H1 (cell line): ENCODE measurements at regions not wholly inside any gene's neighbourhood (a gene's known extent, or its start where the extent isn't known, plus 50 kb on each side); places are given as distances from the start of the nearest gene placed in this dataset.

Experiments used
- CTCF ChIA-PET: fragments of 300-600 bp; sonication (Branson Sonifier 250); formaldehyde crosslinking; loops from one replicate; lab custom pipeline; 2021; ENCODE audit not compliant: partially characterized antibody; lab: Charles Lee
- POLR2A ChIA-PET: fragments of 300-600 bp; sonication (Branson Sonifier 250); formaldehyde crosslinking; loops from one replicate; lab custom pipeline; 2021; ENCODE audit warnings: inconsistent platforms; ENCODE audit not compliant: partially characterized antibody; lab: Charles Lee
- DNase-seq, 2 experiments: peaks; one replicate each; pipeline versions ENCODE4 v3.0.0 to v3.0.0-alpha.2; 2010 to 2022; ENCODE audit warnings: low spot score in 2 of 2, low read depth in 1 of 2, mixed read lengths in 1 of 2
- FAIRE-seq: peaks from 2 replicates; lab custom pipeline; 2011; peaks lifted over from hg19 to GRCh38; lab: Jason Lieb, UNC
- H2AFZ ChIP-seq: 2 replicates; pipeline ENCODE4 v1.8.1; 2012; ENCODE audit warnings: low read length, inconsistent platforms
- H2AK5ac ChIP-seq: 2 replicates; pipeline ENCODE4 v1.6.1; 2013; ENCODE audit warnings: low read depth, low read length
- H2BK120ac ChIP-seq: replicated peaks from 2 replicates; pipeline ENCODE3; 2013; ENCODE audit warnings: low read depth, low read length, inconsistent platforms
- H2BK12ac ChIP-seq: 2 replicates; pipeline ENCODE4 v1.6.1; 2013; ENCODE audit warnings: low read depth, low read length
- H2BK15ac ChIP-seq: 2 replicates; pipeline ENCODE4 v1.6.1; 2013; ENCODE audit warnings: low read length
- H2BK20ac ChIP-seq: 2 replicates; pipeline ENCODE4 v1.6.1; 2013; ENCODE audit warnings: low read length
- H2BK5ac ChIP-seq: 2 replicates; pipeline ENCODE4 v1.6.1; 2013; ENCODE audit warnings: low read depth, low read length
- H3K14ac ChIP-seq: 2 replicates; pipeline ENCODE4 v1.6.1; 2013; ENCODE audit warnings: inconsistent platforms; ENCODE audit not compliant: insufficient read length
- H3K18ac ChIP-seq: 2 replicates; pipeline ENCODE4 v1.6.1; 2013; ENCODE audit warnings: low read length; ENCODE audit errors: extremely low read depth
- H3K23ac ChIP-seq: 2 replicates; pipeline ENCODE4 v1.6.1; 2013; ENCODE audit warnings: inconsistent platforms; ENCODE audit not compliant: insufficient read length
- H3K23me2 ChIP-seq: 2 replicates; pipeline ENCODE4 v1.6.1; 2013; ENCODE audit warnings: low read depth, low read length
- H3K27ac ChIP-seq: 2 replicates; pipeline ENCODE4 v1.6.1; 2011; ENCODE audit warnings: low read depth, low read length, inconsistent platforms
- H3K27me3 ChIP-seq, 4 experiments: replicated peaks in 1 of 4; 1 replicate in 1 of 4; 2 replicates in 3 of 4; pipeline versions ENCODE4 v1.6.1 to v1.8.1; 2011 to 2013; ENCODE audit warnings: low read length in 3 of 4, mild to moderate bottlenecking in 3 of 4, inconsistent platforms in 2 of 4, mixed read lengths in 2 of 4, moderate library complexity in 1 of 4; ENCODE audit not compliant: control insufficient read depth in 3 of 4, insufficient read depth in 3 of 4; ENCODE audit errors: extremely low read depth in 1 of 4
- H3K36me3 ChIP-seq, 4 experiments: 2 replicates each; pipeline versions ENCODE4 v1.6.1 to v1.8.1; 2011 to 2013; ENCODE audit warnings: mild to moderate bottlenecking in 4 of 4, low read length in 3 of 4, moderate library complexity in 2 of 4, control low read depth in 1 of 4, inconsistent platforms in 1 of 4; ENCODE audit not compliant: insufficient read depth in 4 of 4, control insufficient read depth in 2 of 4
- H3K4ac ChIP-seq: replicated peaks from 2 replicates; pipeline ENCODE3; 2013; ENCODE audit warnings: low read length, low read depth, mixed read lengths, inconsistent platforms; ENCODE audit not compliant: insufficient read length
- H3K4me1 ChIP-seq, 4 experiments: replicated peaks in 1 of 4; 1 replicate in 1 of 4; 2 replicates in 3 of 4; pipeline versions ENCODE4 v1.6.1 to v1.8.1; 2011 to 2013; ENCODE audit warnings: low read length in 3 of 4, inconsistent platforms in 2 of 4, mixed read lengths in 1 of 4; ENCODE audit not compliant: insufficient read depth in 4 of 4, control insufficient read depth in 3 of 4
- H3K4me2 ChIP-seq, 2 experiments: 2 replicates each; pipeline versions ENCODE4 v1.6.1 to v1.8.1; 2011 to 2013; ENCODE audit warnings: low read depth in 2 of 2, low read length in 2 of 2, control low read depth in 1 of 2, inconsistent platforms in 1 of 2, mild to moderate bottlenecking in 1 of 2; ENCODE audit not compliant: insufficient read depth in 1 of 2
- H3K4me3 ChIP-seq, 4 experiments: fragments of 200-600, 300-600 bp in 1 of 4; sonication (generic), shearing (Covaris generic), sonication (Bioruptor Twin) in 1 of 4; 2 replicates each; pipeline versions ENCODE4 v1.5.1 to v1.8.1; 2011 to 2016; ENCODE audit warnings: low read length in 4 of 4, low read depth in 3 of 4, control low read depth in 2 of 4, inconsistent platforms in 2 of 4, mild to moderate bottlenecking in 2 of 4, mixed read lengths in 1 of 4, moderate library complexity in 1 of 4; ENCODE audit not compliant: insufficient read depth in 2 of 4; ENCODE audit errors: extremely low read depth in 1 of 4
- H3K56ac ChIP-seq: replicated peaks from 2 replicates; pipeline ENCODE3; 2013; ENCODE audit warnings: low read depth, mild to moderate bottlenecking, mixed read lengths, low read length, inconsistent platforms; ENCODE audit not compliant: insufficient read length
- H3K79me1 ChIP-seq: 2 replicates; pipeline ENCODE4 v1.6.1; 2013; ENCODE audit warnings: low read depth, low read length, control low read depth
- H3K79me2 ChIP-seq, 2 experiments: 2 replicates each; pipeline versions ENCODE4 v1.6.1 to v1.8.1; 2012 to 2013; ENCODE audit warnings: low read length in 2 of 2, mild to moderate bottlenecking in 2 of 2, inconsistent platforms in 1 of 2; ENCODE audit not compliant: insufficient read depth in 2 of 2, control insufficient read depth in 1 of 2
- H3K9ac ChIP-seq, 4 experiments: replicated peaks in 1 of 4; 1 replicate in 1 of 4; 2 replicates in 3 of 4; pipeline versions ENCODE4 v1.6.1 to v1.8.1; 2011 to 2013; ENCODE audit warnings: low read depth in 3 of 4, low read length in 3 of 4, control low read depth in 2 of 4, mild to moderate bottlenecking in 2 of 4, moderate library complexity in 2 of 4, inconsistent platforms in 1 of 4; ENCODE audit errors: extremely low read depth in 1 of 4
- H3K9me3 ChIP-seq, 2 experiments: 2 replicates each; pipeline versions ENCODE4 v1.6.1 to v1.8.1; 2012 to 2013; ENCODE audit warnings: mild to moderate bottlenecking in 2 of 2, moderate library complexity in 2 of 2, control low read depth in 1 of 2, inconsistent platforms in 1 of 2, low read depth in 1 of 2, low read length in 1 of 2, mixed read lengths in 1 of 2; ENCODE audit not compliant: insufficient read depth in 2 of 2
- H4K20me1 ChIP-seq, 2 experiments: replicated peaks in 1 of 2; 2 replicates each; pipeline versions ENCODE3 to v1.8.1; 2011 to 2013; ENCODE audit warnings: inconsistent platforms in 2 of 2, low read length in 2 of 2, mild to moderate bottlenecking in 1 of 2; ENCODE audit not compliant: insufficient read depth in 2 of 2, control insufficient read depth in 1 of 2
- H4K5ac ChIP-seq: 2 replicates; pipeline ENCODE4 v1.6.1; 2013; ENCODE audit warnings: low read length, low read depth, mixed read lengths, inconsistent platforms; ENCODE audit not compliant: insufficient read length
- H4K8ac ChIP-seq: 2 replicates; pipeline ENCODE4 v1.8.0; 2013; ENCODE audit warnings: mild to moderate bottlenecking, moderate library complexity, low read length, inconsistent platforms; ENCODE audit not compliant: insufficient read depth; ENCODE audit errors: extremely low read depth
- H4K91ac ChIP-seq: replicated peaks from 2 replicates; pipeline ENCODE3; 2013; ENCODE audit warnings: low read length, mixed read lengths, inconsistent platforms; ENCODE audit not compliant: insufficient read length
- TAF1 ChIP-seq: IDR thresholded peaks from 2 replicates; pipeline ENCODE4 v1.6.1; 2011; ENCODE audit warnings: mild to moderate bottlenecking, low read depth, low read length
- ZNF274 ChIP-seq: IDR thresholded peaks from 2 replicates; pipeline ENCODE4 v1.7.0; 2012; ENCODE audit warnings: low read length, borderline replicate concordance; ENCODE audit errors: extremely low read depth
- WGBS, 2 experiments: shearing (Covaris generic) in 1 of 2; methylation state at CpG; one replicate each; pipeline versions ENCODE4 v1.1.6 to v1.1.7; 2013 to 2015; ENCODE audit warnings: low lambda C conversion rate in 2 of 2, mixed read lengths in 2 of 2, inconsistent platforms in 1 of 2, low coverage in 1 of 2, missing lambda C conversion rate in 1 of 2; ENCODE audit not compliant: insufficient replicate concordance in 2 of 2, insufficient coverage in 1 of 2, insufficient read length in 1 of 2; ENCODE audit errors: extremely low coverage in 1 of 2, missing lambda C conversion rate in 1 of 2; 5-methylcytosine and 5-hydroxymethylcytosine counted together

GRCh38 chr12:24586293-24586692 is 362.6 kb downstream of the BCAT1 start:
- TF ChIP-seq TAF1 (no peak), ZNF274 (no peak)
- TF ChIP-seq, all 59 proteins: peak for 0
- H3K23me2 ChIP-seq = no peaks in the 10 kb centered on the region
- no peak overlapping the region for H3K4ac ChIP-seq
- no peak overlapping the region for H3K9ac ChIP-seq
- no peak overlapping the region for H2BK12ac ChIP-seq
- H3K27ac ChIP-seq = no peak overlapping the region
- peaks cover 0 to 2% of the 10 kb centered on the region in 2 experiments; a peak in 1 of 4 replicates for H3K9me3 ChIP-seq
- no peaks in the 10 kb centered on the region for H3K79me2 ChIP-seq
- no peak overlapping the region for H2AFZ ChIP-seq
- H2BK5ac ChIP-seq = no peak overlapping the region
- H3K79me1 ChIP-seq = no peaks in the 10 kb centered on the region
- no peak for DNase-seq
- FAIRE-seq = no peak
- H3K18ac ChIP-seq = no peak overlapping the region
- no peak overlapping the region for H4K91ac ChIP-seq
- H3K23ac ChIP-seq = no peak overlapping the region
- no peak overlapping the region for H3K4me3 ChIP-seq
- H3K14ac ChIP-seq = no peak overlapping the region
- no peak overlapping the region for H4K8ac ChIP-seq
- no peak overlapping the region for H2BK15ac ChIP-seq
- ChIA-PET POLR2A (no interaction called here), CTCF (interaction anchor here (1.0 kb wide), 1 partner anchor 11 kb away, joined by 4 read pairs; no protein-coding TSS in a partner anchor)
- H4K5ac ChIP-seq = no peak overlapping the region
- H3K4me2 ChIP-seq = no peak overlapping the region
- no peak overlapping the region for H3K56ac ChIP-seq
- H4K20me1 ChIP-seq = no peaks in the 10 kb centered on the region
- WGBS, 2 experiments = 91% methylated on average over 2 of the region's 2 CpGs; no CpG with 5 or more reads in 1 of the 2 experiments
- no peak overlapping the region for H2AK5ac ChIP-seq
- no peak overlapping the region for H2BK20ac ChIP-seq
- H2BK120ac ChIP-seq = no peak overlapping the region
- H3K36me3 ChIP-seq = no peaks in the 10 kb centered on the region
- no peaks in the 10 kb centered on the region for H3K27me3 ChIP-seq
- peaks cover 0 to 2% (median 0%) of the 10 kb centered on the region in 4 experiments; a peak in 1 of 7 replicates for H3K4me1 ChIP-seq
